ENCODE measurements at regions not wholly inside any gene's neighbourhood (a gene's known extent, or its start where the extent isn't known, plus 50 kb on each side); places are given as distances from the start of the nearest gene placed in this dataset.

- Histone ChIP-seq H3K27me3 (ENCODE audit: control insufficient read depth in 1 of 2, insufficient read depth in 2 of 2, low read length in 2 of 2) (no peaks in the 10 kb centered on the region), H3K27ac (ENCODE audit: low read depth in 2 of 2, low read length in 1 of 2) (no peak overlapping the region), H3K4me1 (ENCODE audit: control insufficient read depth in 2 of 2, insufficient read depth in 2 of 2, low read length in 1 of 2) (no peaks in the 10 kb centered on the region), H3K4me3 (ENCODE audit: low read depth in 1 of 2, low read length in 2 of 2) (no peak overlapping the region), H3K9me3 (ENCODE audit: control insufficient read depth in 2 of 2, insufficient read depth in 1 of 2, low read depth in 1 of 2, low read length in 1 of 2) (no peaks in the 10 kb centered on the region), H3K36me3 (ENCODE audit: control insufficient read depth in 2 of 2, insufficient read depth in 2 of 2, low read length in 1 of 2) (no peaks in the 10 kb centered on the region)
- 82 to 87% methylated on average over 1 of the region's 1 CpG for WGBS, 2 donors
Observed at GRCh38 chr2:81942876-81943275, 1638.3 kb upstream of the LRRTM1 start.

- Histone ChIP-seq H3K27ac (ENCODE audit: low read depth in 2 of 2, low read length in 1 of 2) (no peak overlapping the region), H3K4me1 (ENCODE audit: control insufficient read depth in 2 of 2, insufficient read depth in 2 of 2, low read length in 1 of 2) (no peaks in the 10 kb centered on the region), H3K36me3 (ENCODE audit: control insufficient read depth in 2 of 2, insufficient read depth in 2 of 2, low read length in 1 of 2) (no peaks in the 10 kb centered on the region), H3K9me3 (ENCODE audit: control insufficient read depth in 2 of 2, insufficient read depth in 1 of 2, low read depth in 1 of 2, low read length in 1 of 2) (no peaks in the 10 kb centered on the region), H3K4me3 (ENCODE audit: low read depth in 1 of 2, low read length in 2 of 2) (no peak overlapping the region), H3K27me3 (ENCODE audit: control insufficient read depth in 1 of 2, insufficient read depth in 2 of 2, low read length in 2 of 2) (no peaks in the 10 kb centered on the region)
Observed at GRCh38 chr2:81942136-81942680, 1637.7 kb upstream of the LRRTM1 start.

DNA sequence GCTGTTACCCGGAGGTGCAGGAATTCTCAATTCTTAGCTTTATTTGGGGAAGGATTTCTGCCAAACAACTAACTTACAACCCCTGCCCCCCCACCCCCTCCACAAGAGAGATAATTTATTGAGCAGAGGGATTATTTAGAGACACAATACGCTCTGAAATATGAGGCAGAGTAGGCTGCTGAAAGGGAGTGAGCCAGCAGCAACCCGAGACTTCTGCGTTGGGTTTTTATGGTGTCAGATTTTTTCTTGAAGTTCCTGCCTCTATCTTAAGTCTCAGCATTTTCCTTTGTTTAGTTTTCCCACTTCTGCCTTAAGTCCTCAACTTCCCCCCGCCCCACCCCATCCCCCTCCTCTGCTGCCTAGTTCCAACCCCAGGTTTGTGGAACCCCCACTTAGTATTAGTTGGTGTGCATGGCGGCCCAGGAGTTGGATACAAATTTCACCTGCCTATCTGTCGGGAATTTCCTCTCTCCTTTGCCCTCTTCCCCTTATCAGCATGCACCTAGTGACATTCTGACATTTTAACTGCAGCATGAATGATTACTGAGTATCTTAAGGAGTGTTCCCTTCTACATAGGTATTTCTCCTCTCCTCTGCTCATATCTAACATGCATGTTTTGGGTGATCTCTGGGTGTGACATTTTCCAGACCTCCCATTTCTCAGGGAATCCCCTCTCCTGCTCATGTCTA, 1635.9 kb upstream of the LRRTM1 start:
- no peak overlapping the region for H3K4me3 ChIP-seq (ENCODE audit: low read depth in 1 of 2, low read length in 2 of 2)
- no peaks in the 10 kb centered on the region for H3K9me3 ChIP-seq (ENCODE audit: control insufficient read depth in 2 of 2, insufficient read depth in 1 of 2, low read depth in 1 of 2, low read length in 1 of 2)
- no peaks in the 10 kb centered on the region for H3K27me3 ChIP-seq (ENCODE audit: control insufficient read depth in 1 of 2, insufficient read depth in 2 of 2, low read length in 2 of 2)
- WGBS, 2 donors = 47 to 59% methylated on average over 7 of the region's 7 CpGs
- H3K27ac ChIP-seq (ENCODE audit: low read depth in 2 of 2, low read length in 1 of 2) = no peak overlapping the region
- H3K36me3 ChIP-seq (ENCODE audit: control insufficient read depth in 2 of 2, insufficient read depth in 2 of 2, low read length in 1 of 2) = no peaks in the 10 kb centered on the region
- H3K4me1 ChIP-seq (ENCODE audit: control insufficient read depth in 2 of 2, insufficient read depth in 2 of 2, low read length in 1 of 2) = no peaks in the 10 kb centered on the region

DNA sequence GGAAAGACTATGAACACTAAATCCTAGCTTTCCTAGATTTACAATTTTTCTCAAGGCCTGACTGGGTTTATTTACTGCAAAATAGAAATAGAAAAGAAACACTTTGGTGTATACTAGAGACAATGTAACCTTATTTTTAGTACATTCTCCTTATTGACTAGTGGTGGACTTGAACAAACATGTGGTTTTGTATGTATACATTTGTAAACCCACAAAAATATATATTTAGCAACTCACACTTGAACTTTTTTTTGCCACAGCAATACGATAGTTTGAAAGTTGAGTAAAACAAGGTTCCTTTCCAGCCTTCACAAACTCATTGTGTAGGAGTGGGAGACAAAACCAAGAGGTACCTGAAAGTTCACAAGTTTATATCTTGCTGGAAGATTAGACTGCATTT, 1633.4 kb upstream of the LRRTM1 start:
- no peak overlapping the region for H3K27ac ChIP-seq (ENCODE audit: low read depth in 2 of 2, low read length in 1 of 2)
- no peaks in the 10 kb centered on the region for H3K27me3 ChIP-seq (ENCODE audit: control insufficient read depth in 1 of 2, insufficient read depth in 2 of 2, low read length in 2 of 2)
- no peaks in the 10 kb centered on the region for H3K36me3 ChIP-seq (ENCODE audit: control insufficient read depth in 2 of 2, insufficient read depth in 2 of 2, low read length in 1 of 2)
- no peaks in the 10 kb centered on the region for H3K9me3 ChIP-seq (ENCODE audit: control insufficient read depth in 2 of 2, insufficient read depth in 1 of 2, low read depth in 1 of 2, low read length in 1 of 2)
- H3K4me1 ChIP-seq (ENCODE audit: control insufficient read depth in 2 of 2, insufficient read depth in 2 of 2, low read length in 1 of 2) = no peaks in the 10 kb centered on the region
- H3K4me3 ChIP-seq (ENCODE audit: low read depth in 1 of 2, low read length in 2 of 2) = no peak overlapping the region
- 56 to 66% methylated on average over 1 of the region's 1 CpG for WGBS, 2 donors

GRCh38 chr2:81903534-81903933, 1599.0 kb upstream of the LRRTM1 start:
- no peaks in the 10 kb centered on the region for H3K4me1 ChIP-seq (ENCODE audit: control insufficient read depth in 2 of 2, insufficient read depth in 2 of 2, low read length in 1 of 2)
- H3K4me3 ChIP-seq (ENCODE audit: low read depth in 1 of 2, low read length in 2 of 2) = no peak overlapping the region
- H3K27ac ChIP-seq (ENCODE audit: low read depth in 2 of 2, low read length in 1 of 2) = no peak overlapping the region
- H3K27me3 ChIP-seq (ENCODE audit: control insufficient read depth in 1 of 2, insufficient read depth in 2 of 2, low read length in 2 of 2) = no peaks in the 10 kb centered on the region
- peaks cover 0 to 2% of the 10 kb centered on the region in 2 donors for H3K9me3 ChIP-seq (ENCODE audit: control insufficient read depth in 2 of 2, insufficient read depth in 1 of 2, low read depth in 1 of 2, low read length in 1 of 2)
- no peaks in the 10 kb centered on the region for H3K36me3 ChIP-seq (ENCODE audit: control insufficient read depth in 2 of 2, insufficient read depth in 2 of 2, low read length in 1 of 2)
- WGBS, 2 donors = 77 to 86% methylated on average over 4 of the region's 4 CpGs

DNA sequence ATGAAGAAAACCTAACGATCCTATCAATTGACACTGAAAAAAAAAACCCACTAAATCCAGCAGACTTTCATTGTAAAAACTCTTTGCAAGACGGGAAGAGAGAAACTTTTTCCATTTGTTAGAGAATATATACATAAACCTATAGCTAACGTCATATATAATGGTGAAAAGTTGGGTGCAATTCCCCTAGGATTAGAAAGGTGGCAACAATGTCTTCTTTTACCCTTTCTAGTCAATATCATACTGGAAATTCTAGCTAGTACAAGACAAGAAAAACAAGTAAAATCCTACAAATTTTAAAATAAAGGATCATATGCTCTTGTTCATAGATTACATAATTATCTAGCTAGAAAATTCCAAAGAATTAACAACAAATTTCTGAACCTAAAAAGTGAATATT, 1596.5 kb upstream of the LRRTM1 start:
- Histone ChIP-seq H3K9me3 (ENCODE audit: control insufficient read depth in 2 of 2, insufficient read depth in 1 of 2, low read depth in 1 of 2, low read length in 1 of 2) (peaks cover 0 to 2% of the 10 kb centered on the region in 2 donors), H3K27me3 (ENCODE audit: control insufficient read depth in 1 of 2, insufficient read depth in 2 of 2, low read length in 2 of 2) (no peaks in the 10 kb centered on the region), H3K36me3 (ENCODE audit: control insufficient read depth in 2 of 2, insufficient read depth in 2 of 2, low read length in 1 of 2) (no peaks in the 10 kb centered on the region), H3K4me3 (ENCODE audit: low read depth in 1 of 2, low read length in 2 of 2) (no peak overlapping the region), H3K27ac (ENCODE audit: low read depth in 2 of 2, low read length in 1 of 2) (no peak overlapping the region), H3K4me1 (ENCODE audit: control insufficient read depth in 2 of 2, insufficient read depth in 2 of 2, low read length in 1 of 2) (no peaks in the 10 kb centered on the region)
- WGBS, 2 donors = 66% methylated on average over 3 of the region's 3 CpGs

GRCh38 chr2:81895620-81896250, 1591.2 kb upstream of the LRRTM1 start:
- 50 to 61% methylated on average over 5 of the region's 5 CpGs for WGBS, 2 donors
- H3K27ac ChIP-seq (ENCODE audit: low read depth in 2 of 2, low read length in 1 of 2) = no peak overlapping the region
- H3K4me1 ChIP-seq (ENCODE audit: control insufficient read depth in 2 of 2, insufficient read depth in 2 of 2, low read length in 1 of 2) = no peaks in the 10 kb centered on the region
- no peaks in the 10 kb centered on the region for H3K36me3 ChIP-seq (ENCODE audit: control insufficient read depth in 2 of 2, insufficient read depth in 2 of 2, low read length in 1 of 2)
- H3K27me3 ChIP-seq (ENCODE audit: control insufficient read depth in 1 of 2, insufficient read depth in 2 of 2, low read length in 2 of 2) = no peaks in the 10 kb centered on the region
- H3K4me3 ChIP-seq (ENCODE audit: low read depth in 1 of 2, low read length in 2 of 2) = no peak overlapping the region
- peaks cover 0 to 2% of the 10 kb centered on the region in 2 donors for H3K9me3 ChIP-seq (ENCODE audit: control insufficient read depth in 2 of 2, insufficient read depth in 1 of 2, low read depth in 1 of 2, low read length in 1 of 2)

GRCh38 chr2:81894451-81894990, 1590.0 kb upstream of the LRRTM1 start:
- Histone ChIP-seq H3K4me3 (ENCODE audit: low read depth in 1 of 2, low read length in 2 of 2) (no peak overlapping the region), H3K4me1 (ENCODE audit: control insufficient read depth in 2 of 2, insufficient read depth in 2 of 2, low read length in 1 of 2) (no peaks in the 10 kb centered on the region), H3K27me3 (ENCODE audit: control insufficient read depth in 1 of 2, insufficient read depth in 2 of 2, low read length in 2 of 2) (no peaks in the 10 kb centered on the region), H3K36me3 (ENCODE audit: control insufficient read depth in 2 of 2, insufficient read depth in 2 of 2, low read length in 1 of 2) (no peaks in the 10 kb centered on the region), H3K9me3 (ENCODE audit: control insufficient read depth in 2 of 2, insufficient read depth in 1 of 2, low read depth in 1 of 2, low read length in 1 of 2) (no peaks in the 10 kb centered on the region), H3K27ac (ENCODE audit: low read depth in 2 of 2, low read length in 1 of 2) (no peak overlapping the region)
- WGBS, 2 donors = 68 to 70% methylated on average over 3 of the region's 3 CpGs

GRCh38 chr2:81876624-81877023, 1572.1 kb upstream of the LRRTM1 start:
- no peaks in the 10 kb centered on the region for H3K4me1 ChIP-seq (ENCODE audit: control insufficient read depth in 2 of 2, insufficient read depth in 2 of 2, low read length in 1 of 2)
- no peak overlapping the region for H3K27ac ChIP-seq (ENCODE audit: low read depth in 2 of 2, low read length in 1 of 2)
- H3K36me3 ChIP-seq (ENCODE audit: control insufficient read depth in 2 of 2, insufficient read depth in 2 of 2, low read length in 1 of 2) = no peaks in the 10 kb centered on the region
- no peaks in the 10 kb centered on the region for H3K27me3 ChIP-seq (ENCODE audit: control insufficient read depth in 1 of 2, insufficient read depth in 2 of 2, low read length in 2 of 2)
- no peaks in the 10 kb centered on the region for H3K9me3 ChIP-seq (ENCODE audit: control insufficient read depth in 2 of 2, insufficient read depth in 1 of 2, low read depth in 1 of 2, low read length in 1 of 2)
- WGBS, 2 donors = 59% methylated on average over 4 of the region's 4 CpGs
- no peak overlapping the region for H3K4me3 ChIP-seq (ENCODE audit: low read depth in 1 of 2, low read length in 2 of 2)

All from esophagus (tissue), 2 donors.